Endothelial cell (in vitro differentiated cells): ENCODE measurements at regions not wholly inside any gene's neighbourhood (a gene's known extent, or its start where the extent isn't known, plus 50 kb on each side); places are given as distances from the start of the nearest gene placed in this dataset.

ENCODE experiments used
- DNase-seq: peaks from one replicate; pipeline ENCODE4 v3.0.0; 2021; ENCODE audit warnings: low spot score
- H3K27ac Mint-ChIP-seq: one replicate; pipeline ENCODE4 v1.8.0; 2021; ENCODE audit warnings: mixed read lengths, inconsistent platforms; ENCODE audit not compliant: unreplicated experiment
- H3K27me3 Mint-ChIP-seq: one replicate; pipeline ENCODE4 v1.8.0; 2021; ENCODE audit warnings: mild to moderate bottlenecking, moderate library complexity, mixed read lengths, inconsistent platforms; ENCODE audit not compliant: unreplicated experiment
- H3K36me3 Mint-ChIP-seq: one replicate; pipeline ENCODE4 v1.8.0; 2021; ENCODE audit warnings: mild to moderate bottlenecking, low read depth, mixed read lengths, inconsistent platforms; ENCODE audit not compliant: unreplicated experiment
- H3K4me1 Mint-ChIP-seq: one replicate; pipeline ENCODE4 v1.8.0; 2021; ENCODE audit warnings: mild to moderate bottlenecking, mixed read lengths, inconsistent platforms; ENCODE audit not compliant: unreplicated experiment
- H3K4me3 Mint-ChIP-seq: one replicate; pipeline ENCODE4 v1.8.0; 2021; ENCODE audit warnings: mild to moderate bottlenecking, mixed read lengths, inconsistent platforms; ENCODE audit not compliant: unreplicated experiment
- H3K9me3 Mint-ChIP-seq: one replicate; pipeline ENCODE4 v1.8.0; 2021; ENCODE audit warnings: mixed read lengths, inconsistent platforms; ENCODE audit not compliant: unreplicated experiment
- TF ChIP-seq, protein P1 (sequence below): fragments of 200-600 bp; sonication (generic); IDR thresholded peaks from one replicate; pipeline ENCODE4 v1.5.0; 2021; ENCODE audit warnings: antibody characterized with exemption; ENCODE audit not compliant: unreplicated experiment

GRCh38 chr10:130781206-130781605, 530.3 kb downstream of the TCERG1L start:
- peaks cover 20% of the 10 kb centered on the region for H3K27me3 Mint-ChIP-seq
- H3K36me3 Mint-ChIP-seq, result peaks cover 16% of the 10 kb centered on the region
- H3K27ac Mint-ChIP-seq, result no peak overlapping the region
- peaks cover 58% of the 10 kb centered on the region for H3K9me3 Mint-ChIP-seq
- peak overlapping the region; percentile 34 for H3K4me3 Mint-ChIP-seq
- TF ChIP-seq, protein P1, sequence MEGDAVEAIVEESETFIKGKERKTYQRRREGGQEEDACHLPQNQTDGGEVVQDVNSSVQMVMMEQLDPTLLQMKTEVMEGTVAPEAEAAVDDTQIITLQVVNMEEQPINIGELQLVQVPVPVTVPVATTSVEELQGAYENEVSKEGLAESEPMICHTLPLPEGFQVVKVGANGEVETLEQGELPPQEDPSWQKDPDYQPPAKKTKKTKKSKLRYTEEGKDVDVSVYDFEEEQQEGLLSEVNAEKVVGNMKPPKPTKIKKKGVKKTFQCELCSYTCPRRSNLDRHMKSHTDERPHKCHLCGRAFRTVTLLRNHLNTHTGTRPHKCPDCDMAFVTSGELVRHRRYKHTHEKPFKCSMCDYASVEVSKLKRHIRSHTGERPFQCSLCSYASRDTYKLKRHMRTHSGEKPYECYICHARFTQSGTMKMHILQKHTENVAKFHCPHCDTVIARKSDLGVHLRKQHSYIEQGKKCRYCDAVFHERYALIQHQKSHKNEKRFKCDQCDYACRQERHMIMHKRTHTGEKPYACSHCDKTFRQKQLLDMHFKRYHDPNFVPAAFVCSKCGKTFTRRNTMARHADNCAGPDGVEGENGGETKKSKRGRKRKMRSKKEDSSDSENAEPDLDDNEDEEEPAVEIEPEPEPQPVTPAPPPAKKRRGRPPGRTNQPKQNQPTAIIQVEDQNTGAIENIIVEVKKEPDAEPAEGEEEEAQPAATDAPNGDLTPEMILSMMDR, result no peak
- DNase-seq, result no peak
- H3K4me1 Mint-ChIP-seq, result no peaks in the 10 kb centered on the region

DNA sequence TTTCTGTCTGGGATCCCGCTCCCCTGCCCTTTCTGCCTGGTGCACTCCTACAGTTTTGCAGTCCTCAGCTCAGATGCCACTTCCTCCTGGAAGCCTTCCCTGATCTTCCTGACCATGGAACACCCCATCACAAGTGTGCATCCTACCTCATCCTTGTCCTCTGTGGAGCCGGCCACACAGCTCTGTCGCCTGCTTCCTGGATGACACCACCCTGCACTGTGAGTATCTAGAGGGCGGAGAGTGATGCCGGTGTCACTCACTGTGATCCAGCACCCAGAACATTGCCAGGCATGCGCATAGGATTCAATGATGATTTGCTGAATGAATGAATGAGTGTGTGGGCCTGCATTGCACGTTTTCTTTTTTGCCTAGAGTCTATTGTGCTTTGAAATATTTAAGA, 529.9 kb downstream of the TCERG1L start:
- Mint-ChIP-seq H3K9me3 (peaks cover 54% of the 10 kb centered on the region), H3K27ac (no peak overlapping the region), H3K36me3 (peaks cover 16% of the 10 kb centered on the region), H3K4me1 (no peaks in the 10 kb centered on the region), H3K4me3 (peak overlapping the region; percentile 34), H3K27me3 (peaks cover 20% of the 10 kb centered on the region)
- TF ChIP-seq, protein P1, result no peak
- DNase-seq, result no peak

DNA sequence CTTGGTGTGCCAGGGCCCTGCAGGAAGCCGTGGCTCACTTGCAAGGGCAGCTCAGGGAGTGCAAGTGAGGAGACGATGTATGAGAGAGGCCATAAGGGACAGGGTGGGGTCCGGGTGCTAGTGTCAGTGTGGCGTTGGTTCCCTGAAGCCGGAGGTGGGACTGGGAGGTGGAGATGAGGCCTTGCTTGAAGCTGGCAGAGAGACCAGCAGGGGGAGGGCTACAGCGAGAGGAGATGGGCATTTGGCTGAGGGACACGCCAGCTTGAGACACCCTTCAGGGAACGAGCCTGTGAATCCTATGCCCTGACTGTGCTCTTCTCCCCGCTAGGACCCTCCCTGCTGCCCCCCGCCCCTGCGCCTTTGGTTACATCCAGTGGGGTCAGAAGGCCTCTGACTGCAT, 529.1 kb downstream of the TCERG1L start:
- H3K27ac Mint-ChIP-seq, result no peak overlapping the region
- no peaks in the 10 kb centered on the region for H3K4me1 Mint-ChIP-seq
- TF ChIP-seq, protein P1, result no peak
- H3K27me3 Mint-ChIP-seq, result peaks cover 23% of the 10 kb centered on the region
- peaks cover 12% of the 10 kb centered on the region for H3K36me3 Mint-ChIP-seq
- no peak overlapping the region for H3K4me3 Mint-ChIP-seq
- no peak for DNase-seq
- peaks cover 52% of the 10 kb centered on the region for H3K9me3 Mint-ChIP-seq

DNA sequence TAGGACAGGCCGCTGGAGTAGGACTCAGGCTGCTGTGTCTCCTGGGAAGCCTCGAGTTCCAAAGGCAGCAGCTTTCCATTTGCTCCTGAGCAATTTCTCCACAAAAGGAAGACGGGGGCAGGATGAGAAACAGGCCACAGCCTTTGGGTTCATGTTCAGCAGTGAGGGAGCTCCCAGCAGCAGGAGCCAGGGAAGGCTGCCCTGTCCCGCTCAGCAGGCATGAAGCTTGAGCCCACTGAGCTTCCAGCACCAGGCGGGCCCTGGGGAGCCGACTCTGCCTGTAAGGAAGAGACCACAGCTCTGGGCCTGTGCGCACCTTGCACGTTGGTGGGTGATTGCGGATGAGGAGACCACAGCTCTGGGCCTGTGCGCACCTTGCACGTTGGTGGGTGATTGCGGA, 527.2 kb downstream of the TCERG1L start:
- TF ChIP-seq, protein P1, result no peak
- Mint-ChIP-seq H3K27me3 (peaks cover 22% of the 10 kb centered on the region), H3K27ac (no peak overlapping the region), H3K4me3 (no peak overlapping the region), H3K9me3 (peaks cover 53% of the 10 kb centered on the region), H3K36me3 (peaks cover 14% of the 10 kb centered on the region), H3K4me1 (no peaks in the 10 kb centered on the region)
- DNase-seq, result no peak

GRCh38 chr10:130786365-130786966, 525.1 kb downstream of the TCERG1L start:
- TF ChIP-seq, protein P1, result no peak
- peaks cover 12% of the 10 kb centered on the region for H3K36me3 Mint-ChIP-seq
- DNase-seq, result no peak
- no peak overlapping the region for H3K27ac Mint-ChIP-seq
- H3K4me3 Mint-ChIP-seq, result no peak overlapping the region
- no peaks in the 10 kb centered on the region for H3K4me1 Mint-ChIP-seq
- H3K9me3 Mint-ChIP-seq, result peaks cover 36% of the 10 kb centered on the region
- H3K27me3 Mint-ChIP-seq, result peaks cover 16% of the 10 kb centered on the region
